ENCODE measurements at regions not wholly inside any gene's neighbourhood (a gene's known extent, or its start where the extent isn't known, plus 50 kb on each side); places are given as distances from the start of the nearest gene placed in this dataset.
"Not testable (repeated sequence)": the region's sequence is repeated elsewhere in the genome, so short reads cannot be mapped to it uniquely, and the experiment has no call there.

GRCh38 chrX:39487166-39487968 is 610.4 kb downstream of the BCOR start:
- DNase-seq (ENCODE audit: low spot score) (no peak), ATAC-seq (ENCODE audit: low FRiP score) (no peak)
- TF ChIP-seq CTCF (IDR thresholded peaks at IDR 0.05): no peak

GRCh38 chrX:39487969-39488330 is 609.8 kb downstream of the BCOR start:
- DNase-seq (ENCODE audit: low spot score) (no peak), ATAC-seq (ENCODE audit: low FRiP score) (no peak)
- no peak for TF ChIP-seq CTCF (IDR thresholded peaks at IDR 0.05)

DNA sequence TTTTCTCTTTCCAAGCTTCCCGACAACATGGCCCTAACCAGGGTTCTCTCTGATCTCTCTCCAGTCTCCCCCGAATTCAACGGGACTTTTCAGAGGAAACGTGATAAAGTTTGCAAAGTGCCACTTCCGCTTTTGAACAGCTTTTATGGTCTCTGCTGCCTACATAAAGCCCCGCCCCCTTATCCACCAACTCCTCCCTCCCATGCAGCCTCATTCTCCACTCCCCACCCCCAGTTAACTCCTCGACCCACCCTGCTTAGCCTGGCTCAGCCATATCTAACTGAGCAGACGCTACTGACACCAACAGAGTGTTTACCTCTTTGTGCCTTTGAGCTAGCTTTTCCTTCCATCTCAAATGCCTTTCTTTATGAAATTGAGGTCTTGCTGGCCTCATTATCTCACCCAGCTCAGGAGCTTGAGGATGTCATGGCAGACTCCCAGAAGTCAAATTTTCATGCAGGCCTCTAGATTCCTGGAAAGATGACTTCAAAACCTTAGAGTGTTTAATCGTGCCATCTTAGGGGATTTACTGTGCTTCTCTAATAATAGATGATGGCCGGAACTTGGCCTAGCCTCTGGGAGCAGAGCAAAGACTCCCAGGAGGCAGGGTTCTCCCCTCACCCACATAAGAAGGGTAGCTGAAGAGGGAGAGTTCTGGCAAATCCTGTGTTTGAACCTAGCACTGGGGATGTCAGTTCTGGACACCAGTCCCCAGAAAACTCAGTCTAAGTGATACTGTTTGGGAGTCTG is 606.0 kb downstream of the BCOR start:
- DNase-seq (ENCODE audit: low spot score): no peak
- no peak for TF ChIP-seq CTCF (IDR thresholded peaks at IDR 0.05)
- no peak for ATAC-seq (ENCODE audit: low FRiP score)

DNA sequence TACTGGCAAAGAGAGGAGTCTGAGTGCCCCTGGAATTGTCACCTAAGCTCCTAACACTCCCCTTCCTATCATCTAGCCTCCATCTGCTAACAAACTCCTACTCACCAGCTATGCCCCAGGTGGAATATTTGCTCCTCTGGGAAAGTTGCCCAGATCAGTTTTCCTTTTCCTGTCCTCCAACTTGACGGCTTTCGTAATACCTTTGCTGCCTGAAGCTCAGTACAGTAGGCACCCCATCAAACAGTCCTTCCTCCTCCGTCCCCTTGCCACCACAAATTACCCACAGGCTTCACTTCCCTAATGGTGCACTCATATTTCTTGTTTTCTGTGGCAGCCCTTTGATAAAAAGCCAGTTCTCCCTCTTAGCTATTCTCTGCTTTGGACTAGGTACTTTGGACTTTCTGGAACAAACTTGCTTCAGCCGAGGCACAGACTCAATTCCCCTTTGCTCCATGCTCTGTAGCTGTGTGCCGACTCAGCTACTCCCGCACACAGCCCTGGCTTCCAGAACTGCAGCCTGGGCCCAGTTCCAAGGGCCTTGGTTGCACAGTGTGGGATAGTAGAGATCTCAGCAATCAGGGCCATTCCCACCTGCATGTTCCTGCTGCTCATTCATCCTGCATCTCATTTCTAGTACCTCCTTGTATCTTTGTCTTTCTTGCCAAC is 605.1 kb downstream of the BCOR start:
- ATAC-seq (ENCODE audit: low FRiP score): no peak
- DNase-seq (ENCODE audit: low spot score): no peak
- TF ChIP-seq CTCF (IDR thresholded peaks at IDR 0.05): no peak

DNA sequence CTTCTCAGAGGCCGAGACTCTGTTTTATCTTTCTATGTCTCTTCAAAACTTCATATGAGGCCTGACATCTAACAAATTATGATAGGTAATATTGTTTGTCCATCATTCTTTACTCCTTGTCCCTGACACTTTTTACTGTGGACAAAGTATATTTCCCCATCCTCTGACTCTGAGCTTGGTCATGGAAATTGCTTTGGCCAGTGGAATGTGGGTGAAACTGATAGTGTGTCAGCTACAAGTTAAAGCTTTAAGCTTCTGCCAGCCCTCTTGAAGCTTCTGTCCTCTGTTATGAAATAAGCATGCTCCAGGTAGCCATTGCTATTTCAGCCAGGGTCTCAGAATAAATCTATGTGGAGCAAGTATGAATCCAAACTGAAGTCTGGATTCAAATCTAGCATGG is 604.6 kb downstream of the BCOR start:
- no peak for ATAC-seq (ENCODE audit: low FRiP score)
- no peak for TF ChIP-seq CTCF (IDR thresholded peaks at IDR 0.05)

DNA sequence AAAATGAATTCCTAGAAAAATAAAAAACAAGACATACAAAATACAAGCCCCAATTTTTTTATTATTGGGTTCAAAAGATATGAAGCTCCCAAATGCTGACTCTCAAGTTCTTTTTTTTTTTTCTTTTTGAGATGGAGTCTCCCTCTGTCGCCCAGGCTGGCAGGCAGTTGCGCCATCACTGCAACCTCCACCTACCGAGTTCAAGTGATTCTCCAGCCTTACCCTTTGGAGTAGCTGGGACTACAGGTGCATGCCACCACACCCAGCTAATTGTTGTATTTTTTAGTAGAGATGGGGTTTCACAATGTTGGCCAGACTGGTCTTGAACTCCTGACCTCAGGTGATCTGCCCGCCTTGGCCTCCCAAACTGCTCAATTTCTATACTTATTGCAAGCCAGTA is 600.6 kb downstream of the BCOR start:
- not testable (repeated sequence) for DNase-seq (ENCODE audit: low spot score); ATAC-seq (ENCODE audit: low FRiP score)

More for the DNA sequence above, 604.6 kb downstream of the BCOR start:
- DNase-seq (ENCODE audit: low spot score): no peak

GRCh38 chrX:39497702-39498265 is 600.0 kb downstream of the BCOR start:
- no peak for TF ChIP-seq CTCF (IDR thresholded peaks at IDR 0.05)
- ATAC-seq (ENCODE audit: low FRiP score) (no peak), DNase-seq (ENCODE audit: low spot score) (no peak)
